ENCODE measurements at regions not wholly inside any gene's neighbourhood (a gene's known extent, or its start where the extent isn't known, plus 50 kb on each side); places are given as distances from the start of the nearest gene placed in this dataset.

DNA sequence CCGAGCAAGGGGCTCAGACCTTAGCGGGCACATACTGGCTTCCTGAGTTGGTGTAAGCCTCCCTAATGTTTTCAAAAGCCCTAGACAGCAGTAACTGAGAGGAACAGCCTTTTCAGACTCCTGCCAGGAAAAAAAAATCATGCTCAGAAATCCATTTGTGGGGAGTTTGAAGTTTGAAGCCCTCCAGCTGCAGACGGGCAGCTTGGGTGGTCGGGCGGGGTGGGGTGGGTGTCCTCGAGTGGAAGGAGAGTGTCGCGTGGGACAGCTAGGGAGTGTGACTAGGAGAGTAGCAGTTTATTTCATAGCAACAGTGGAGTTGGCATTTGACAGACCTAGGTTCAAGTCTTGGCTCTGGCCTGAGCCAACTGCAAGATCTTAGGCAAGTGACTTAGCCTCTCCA lies 90.7 kb upstream of the PITX1 start:
- H3K4me1 ChIP-seq (ENCODE audit: low read length), result no peaks in the 10 kb centered on the region
- TF ChIP-seq, protein P1, sequence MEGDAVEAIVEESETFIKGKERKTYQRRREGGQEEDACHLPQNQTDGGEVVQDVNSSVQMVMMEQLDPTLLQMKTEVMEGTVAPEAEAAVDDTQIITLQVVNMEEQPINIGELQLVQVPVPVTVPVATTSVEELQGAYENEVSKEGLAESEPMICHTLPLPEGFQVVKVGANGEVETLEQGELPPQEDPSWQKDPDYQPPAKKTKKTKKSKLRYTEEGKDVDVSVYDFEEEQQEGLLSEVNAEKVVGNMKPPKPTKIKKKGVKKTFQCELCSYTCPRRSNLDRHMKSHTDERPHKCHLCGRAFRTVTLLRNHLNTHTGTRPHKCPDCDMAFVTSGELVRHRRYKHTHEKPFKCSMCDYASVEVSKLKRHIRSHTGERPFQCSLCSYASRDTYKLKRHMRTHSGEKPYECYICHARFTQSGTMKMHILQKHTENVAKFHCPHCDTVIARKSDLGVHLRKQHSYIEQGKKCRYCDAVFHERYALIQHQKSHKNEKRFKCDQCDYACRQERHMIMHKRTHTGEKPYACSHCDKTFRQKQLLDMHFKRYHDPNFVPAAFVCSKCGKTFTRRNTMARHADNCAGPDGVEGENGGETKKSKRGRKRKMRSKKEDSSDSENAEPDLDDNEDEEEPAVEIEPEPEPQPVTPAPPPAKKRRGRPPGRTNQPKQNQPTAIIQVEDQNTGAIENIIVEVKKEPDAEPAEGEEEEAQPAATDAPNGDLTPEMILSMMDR (IDR thresholded peaks at IDR 0.05; ENCODE audit: low read length), result no peak
- TF ChIP-seq EZH2phosphoT487 (IDR thresholded peaks at IDR 0.05; ENCODE audit: low read length), result no peak
- TF ChIP-seq EZH2 (optimal IDR thresholded peaks at IDR 0.05; ENCODE audit: low read depth, low read length), result no peak
- H3K27ac ChIP-seq (ENCODE audit: low read length), result no peak overlapping the region
- no peaks in the 10 kb centered on the region for H3K79me2 ChIP-seq (ENCODE audit: low read length)
- no peaks in the 10 kb centered on the region for H3K27me3 ChIP-seq (replicated peaks; ENCODE audit: insufficient read depth, low read length)
- no peak overlapping the region for H3K4me3 ChIP-seq (ENCODE audit: low read length)
- no peak for DNase-seq
- no peak overlapping the region for H3K4me2 ChIP-seq (ENCODE audit: low read depth, low read length)
- no peaks in the 10 kb centered on the region for H3K9me2 ChIP-seq (replicated peaks; ENCODE audit: insufficient read depth, low read length)
- no peaks in the 10 kb centered on the region for H4K20me1 ChIP-seq (ENCODE audit: insufficient read depth, low read length)
- no peaks in the 10 kb centered on the region for H3F3A ChIP-seq (ENCODE audit: insufficient read depth, low read length)
- H3K9me3 ChIP-seq (replicated peaks; ENCODE audit: insufficient read depth, low read length), result no peaks in the 10 kb centered on the region
- no peak overlapping the region for H3K9ac ChIP-seq (ENCODE audit: low read length)
- no peaks in the 10 kb centered on the region for H3K36me3 ChIP-seq (replicated peaks; ENCODE audit: insufficient read depth, low read length)
- no peak overlapping the region for H2AFZ ChIP-seq (ENCODE audit: low read length)

DNA sequence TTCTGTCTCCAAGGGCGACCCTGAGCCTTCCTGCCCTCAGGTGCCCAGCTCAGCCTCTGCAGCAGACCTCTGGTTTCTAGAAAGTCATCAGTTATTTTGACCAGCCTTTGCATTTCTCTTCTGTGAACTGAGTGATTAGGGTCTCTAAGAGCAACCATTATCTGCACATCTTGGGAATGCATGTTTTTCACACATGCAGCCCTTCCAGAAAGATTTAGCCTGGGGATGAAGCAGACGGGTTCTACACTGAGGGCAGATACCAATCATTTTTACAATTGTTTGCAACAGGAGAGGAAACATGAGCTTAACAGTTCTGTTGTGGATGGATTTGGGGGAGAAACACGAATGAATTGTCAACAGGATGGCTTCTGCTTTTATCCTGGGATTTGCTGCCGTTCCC lies 90.1 kb upstream of the PITX1 start:
- Histone ChIP-seq H3K4me1 (ENCODE audit: low read length) (no peaks in the 10 kb centered on the region), H3K36me3 (replicated peaks; ENCODE audit: insufficient read depth, low read length) (no peaks in the 10 kb centered on the region), H3K9me2 (replicated peaks; ENCODE audit: insufficient read depth, low read length) (no peaks in the 10 kb centered on the region), H3K27ac (ENCODE audit: low read length) (no peak overlapping the region), H2AFZ (ENCODE audit: low read length) (no peak overlapping the region), H3K9ac (ENCODE audit: low read length) (no peak overlapping the region), H3K27me3 (replicated peaks; ENCODE audit: insufficient read depth, low read length) (no peaks in the 10 kb centered on the region), H3K79me2 (ENCODE audit: low read length) (no peaks in the 10 kb centered on the region), H3K9me3 (replicated peaks; ENCODE audit: insufficient read depth, low read length) (no peaks in the 10 kb centered on the region), H3K4me3 (ENCODE audit: low read length) (no peak overlapping the region), H4K20me1 (ENCODE audit: insufficient read depth, low read length) (no peaks in the 10 kb centered on the region), H3K4me2 (ENCODE audit: low read depth, low read length) (no peak overlapping the region), H3F3A (ENCODE audit: insufficient read depth, low read length) (no peaks in the 10 kb centered on the region)
- TF ChIP-seq, protein P1 (IDR thresholded peaks at IDR 0.05; ENCODE audit: low read length), result no peak
- TF ChIP-seq EZH2phosphoT487 (IDR thresholded peaks at IDR 0.05; ENCODE audit: low read length) (no peak), EZH2 (optimal IDR thresholded peaks at IDR 0.05; ENCODE audit: low read depth, low read length) (no peak)
- DNase-seq, result no peak

DNA sequence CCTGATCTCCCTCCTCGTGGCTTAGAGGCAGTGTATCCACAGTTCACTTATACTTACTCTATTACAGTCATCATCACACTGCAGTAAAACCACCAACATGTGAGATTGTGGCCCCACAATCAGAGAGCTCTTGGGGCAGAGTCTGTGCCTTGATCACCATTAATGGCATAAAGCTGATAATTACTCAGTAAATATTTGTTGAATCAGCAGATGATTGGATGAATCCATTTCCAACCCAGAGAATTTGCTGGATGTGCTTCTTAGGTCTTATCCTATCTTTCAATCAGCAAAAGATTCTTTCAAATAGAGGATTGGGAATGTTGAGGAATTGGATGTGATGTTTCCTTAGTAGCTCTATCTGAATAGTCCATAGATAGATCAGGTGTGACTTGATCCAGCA lies 88.8 kb upstream of the PITX1 start:
- no peak overlapping the region for H3K4me3 ChIP-seq (ENCODE audit: low read length)
- no peaks in the 10 kb centered on the region for H3K27me3 ChIP-seq (replicated peaks; ENCODE audit: insufficient read depth, low read length)
- H3K79me2 ChIP-seq (ENCODE audit: low read length), result no peaks in the 10 kb centered on the region
- no peaks in the 10 kb centered on the region for H3K9me3 ChIP-seq (replicated peaks; ENCODE audit: insufficient read depth, low read length)
- no peak overlapping the region for H2AFZ ChIP-seq (ENCODE audit: low read length)
- DNase-seq, result no peak
- no peaks in the 10 kb centered on the region for H3K36me3 ChIP-seq (replicated peaks; ENCODE audit: insufficient read depth, low read length)
- H3K27ac ChIP-seq (ENCODE audit: low read length), result no peak overlapping the region
- H3F3A ChIP-seq (ENCODE audit: insufficient read depth, low read length), result no peaks in the 10 kb centered on the region
- H3K4me1 ChIP-seq (ENCODE audit: low read length), result no peaks in the 10 kb centered on the region
- TF ChIP-seq EZH2phosphoT487 (IDR thresholded peaks at IDR 0.05; ENCODE audit: low read length), result no peak
- no peak for TF ChIP-seq EZH2 (optimal IDR thresholded peaks at IDR 0.05; ENCODE audit: low read depth, low read length)
- TF ChIP-seq, protein P1 (IDR thresholded peaks at IDR 0.05; ENCODE audit: low read length), result no peak
- H3K9me2 ChIP-seq (replicated peaks; ENCODE audit: insufficient read depth, low read length), result no peaks in the 10 kb centered on the region
- no peak overlapping the region for H3K9ac ChIP-seq (ENCODE audit: low read length)
- no peak overlapping the region for H3K4me2 ChIP-seq (ENCODE audit: low read depth, low read length)
- H4K20me1 ChIP-seq (ENCODE audit: insufficient read depth, low read length), result no peaks in the 10 kb centered on the region
